HG03175 (cell line): ENCODE measurements at regions not wholly inside any gene's neighbourhood (a gene's known extent, or its start where the extent isn't known, plus 50 kb on each side); places are given as distances from the start of the nearest gene placed in this dataset.
A peak's percentile ranks its signal among the peaks of the same experiment; 100 is the strongest.

Source experiments
- ATAC-seq: cut with Tn5 transposase; IDR thresholded peaks from one replicate; pipeline ENCODE4 v1.9.1; 2021; ENCODE audit warnings: mild to moderate bottlenecking, moderate library complexity; ENCODE audit not compliant: unreplicated experiment

DNA sequence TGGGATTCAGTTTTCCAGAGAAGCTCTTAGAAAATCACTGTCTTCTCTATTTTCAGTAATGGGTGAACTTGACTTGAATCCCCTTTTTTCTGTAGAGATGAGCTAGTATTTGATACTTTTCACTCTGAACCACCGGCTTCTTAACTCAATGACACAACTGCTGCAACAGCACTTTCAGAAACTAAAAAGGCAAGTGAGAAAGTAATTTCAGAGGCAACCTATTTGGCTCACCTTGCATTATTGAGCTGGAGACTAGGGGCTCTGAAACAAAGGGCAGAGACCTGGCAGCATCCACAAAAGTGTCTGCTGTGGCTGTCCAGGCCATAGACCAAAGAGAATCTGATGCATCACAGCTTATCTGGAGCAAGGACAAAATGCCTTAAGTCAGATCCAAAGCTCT, 289.8 kb upstream of the IRAK1BP1 start:
- no peak for ATAC-seq

DNA sequence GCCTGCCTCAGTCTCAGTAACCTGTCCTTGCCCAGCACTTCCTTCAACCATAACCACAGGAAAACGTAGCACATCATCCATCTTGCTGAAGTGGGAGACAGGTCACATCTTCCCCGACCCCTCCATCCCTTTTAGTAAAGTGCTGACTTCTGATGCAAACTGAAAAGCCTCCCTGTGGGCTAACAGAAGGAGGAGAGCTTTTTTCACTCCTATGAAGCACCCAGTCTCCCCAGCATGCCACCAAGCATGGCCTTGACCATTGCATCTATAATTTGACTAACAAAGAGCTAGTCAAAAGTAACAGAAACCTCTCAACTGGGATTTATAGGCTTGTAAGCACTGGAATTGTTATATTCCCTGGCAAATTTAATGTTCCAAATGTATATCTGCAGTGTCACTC, 288.9 kb upstream of the IRAK1BP1 start:
- ATAC-seq = no peak

DNA sequence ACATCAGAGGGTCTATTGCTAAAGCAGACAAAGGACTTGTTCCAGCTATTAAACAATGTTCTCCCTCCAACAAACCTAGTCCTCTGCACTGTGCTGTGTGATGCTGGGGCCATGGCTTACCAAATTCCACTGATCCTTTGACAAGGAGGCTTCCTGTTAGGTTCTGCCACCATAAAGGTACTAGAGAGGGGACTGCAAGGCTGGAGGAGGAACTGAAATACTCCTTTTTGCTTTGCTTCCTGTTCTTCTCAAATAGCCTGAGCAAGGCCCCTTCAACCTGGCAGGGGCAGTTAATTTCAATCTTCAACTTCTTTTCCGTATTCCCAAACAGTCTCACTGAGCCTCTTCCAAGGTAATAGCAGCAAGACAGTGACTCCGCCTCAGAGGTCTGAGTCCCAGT, 286.4 kb upstream of the IRAK1BP1 start:
- ATAC-seq = peak; percentile 43

DNA sequence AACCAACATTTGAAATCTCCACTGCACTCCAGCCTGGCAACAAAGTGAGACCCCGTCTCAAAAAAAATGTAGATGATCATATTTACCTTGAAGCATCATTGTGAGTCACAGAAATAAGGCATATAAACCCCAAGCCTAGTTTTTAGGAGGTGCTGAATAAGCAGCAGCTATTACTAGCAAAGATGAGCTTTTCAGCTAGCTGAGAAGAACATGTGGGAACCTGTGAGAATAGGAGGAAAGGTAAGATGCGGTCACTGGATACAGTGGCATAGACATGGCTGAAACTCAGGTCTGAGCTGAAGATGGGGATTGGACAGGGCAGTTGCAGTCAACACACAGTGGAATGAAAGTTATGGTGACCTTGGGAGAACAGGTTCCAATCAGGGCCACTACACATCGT, 284.3 kb upstream of the IRAK1BP1 start:
- no peak for ATAC-seq

DNA sequence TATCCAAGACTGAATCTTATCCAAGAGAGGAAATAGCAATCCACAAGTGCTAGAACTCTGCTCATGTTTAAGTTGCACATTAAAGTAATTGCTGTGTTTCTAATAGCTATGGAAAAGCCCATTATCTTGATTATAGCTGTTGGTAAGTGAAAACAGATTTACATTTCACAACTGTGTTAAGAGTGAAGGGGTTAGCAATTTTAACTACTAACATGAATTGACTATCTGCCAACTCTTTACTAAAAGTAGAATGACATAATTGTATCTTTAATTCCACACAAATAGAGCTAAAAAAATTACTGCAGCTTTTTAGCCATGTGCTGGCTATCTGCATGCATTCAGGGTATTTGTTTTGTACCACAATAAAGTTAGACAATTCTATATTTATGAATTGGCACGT, 277.9 kb upstream of the IRAK1BP1 start:
- ATAC-seq = no peak

DNA sequence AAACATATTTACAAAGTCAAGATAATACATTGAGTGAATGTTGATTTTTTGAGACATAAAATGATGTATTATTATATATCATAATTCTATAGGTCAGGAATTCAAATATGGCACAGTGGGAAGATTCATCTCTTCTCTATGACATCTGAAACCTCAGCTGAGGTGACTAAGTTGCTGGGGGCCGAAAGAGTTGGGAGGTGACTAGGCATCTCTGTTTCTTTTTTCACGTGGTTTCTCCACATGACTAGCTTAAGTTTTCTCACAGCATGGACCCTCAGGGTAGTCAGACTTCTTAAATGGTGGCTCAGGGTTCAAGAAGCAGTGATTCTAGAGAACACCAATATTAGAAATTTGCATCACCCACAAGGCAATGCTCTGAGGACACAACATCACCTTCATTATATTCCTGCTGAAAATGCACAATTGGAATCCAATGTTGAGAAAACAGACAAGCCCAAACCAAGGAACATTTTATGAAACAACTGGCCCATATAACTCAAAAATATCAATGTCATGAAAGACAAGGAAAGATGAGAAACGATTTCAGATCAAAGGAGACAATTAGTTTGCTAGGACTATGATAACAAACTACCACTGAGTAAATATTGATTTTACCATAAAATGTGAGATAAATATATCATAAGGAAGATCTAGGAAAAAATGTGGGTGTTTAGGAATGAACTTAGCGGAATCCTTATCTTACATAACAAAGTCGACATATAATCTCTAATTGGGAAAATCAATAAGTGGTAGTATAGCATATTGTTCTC, 273.3 kb upstream of the IRAK1BP1 start:
- ATAC-seq = no peak

DNA sequence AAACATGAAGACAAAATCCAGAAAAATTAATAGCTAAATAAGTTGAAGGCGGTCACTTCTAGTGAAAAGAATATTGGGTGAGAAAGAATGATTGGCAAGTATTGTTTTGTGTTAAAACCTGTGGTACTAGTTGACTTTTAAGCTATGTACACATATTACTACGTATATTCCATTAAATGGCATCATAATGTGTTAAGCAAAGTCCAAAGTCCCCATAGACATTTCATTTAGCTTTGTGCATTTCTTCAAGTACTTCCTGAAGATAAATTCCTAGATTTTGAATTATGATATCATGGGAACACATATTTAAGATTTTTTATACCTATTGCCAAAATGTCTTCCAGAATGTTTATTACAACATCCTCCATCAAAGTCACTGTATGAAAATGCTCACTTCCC, 272.7 kb upstream of the IRAK1BP1 start:
- no peak for ATAC-seq

DNA sequence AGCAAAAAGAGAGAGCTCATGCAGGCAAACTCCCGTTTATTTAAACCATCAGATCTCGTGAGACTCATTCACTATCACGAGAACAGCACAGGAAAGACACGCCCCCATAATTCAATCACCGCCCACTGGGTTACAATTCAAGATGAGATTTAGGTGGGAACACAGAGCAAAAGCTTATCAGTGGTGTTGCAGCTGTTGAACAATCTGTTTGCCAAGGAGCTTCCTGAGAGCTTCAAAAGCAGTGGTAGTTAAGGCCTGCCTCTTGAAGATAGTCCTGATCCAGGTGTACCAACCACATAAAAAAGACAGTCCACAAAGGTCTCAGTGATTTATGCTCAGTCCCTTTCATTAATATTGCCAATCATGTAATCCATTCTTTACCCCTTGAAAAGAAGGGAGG, 269.4 kb upstream of the IRAK1BP1 start:
- ATAC-seq = no peak

DNA sequence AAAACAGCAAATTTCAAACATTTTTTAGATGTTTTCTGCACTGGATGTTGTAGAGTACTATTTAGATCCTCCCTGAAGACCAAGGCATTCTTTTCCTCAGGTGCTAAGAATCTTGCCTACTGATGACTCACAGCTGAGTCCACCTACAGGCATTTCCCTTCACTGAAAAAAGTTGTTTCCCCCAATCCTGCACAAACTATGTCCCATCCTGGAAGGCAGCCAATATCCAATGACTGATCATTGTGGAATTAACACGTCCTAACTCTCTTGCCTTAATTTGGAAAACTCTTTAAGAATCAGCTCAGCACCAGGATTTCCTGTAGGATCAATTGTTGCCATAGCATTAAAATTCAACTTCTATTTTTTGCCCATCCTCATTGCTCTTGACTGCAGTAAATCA, 268.4 kb upstream of the IRAK1BP1 start:
- no peak for ATAC-seq

DNA sequence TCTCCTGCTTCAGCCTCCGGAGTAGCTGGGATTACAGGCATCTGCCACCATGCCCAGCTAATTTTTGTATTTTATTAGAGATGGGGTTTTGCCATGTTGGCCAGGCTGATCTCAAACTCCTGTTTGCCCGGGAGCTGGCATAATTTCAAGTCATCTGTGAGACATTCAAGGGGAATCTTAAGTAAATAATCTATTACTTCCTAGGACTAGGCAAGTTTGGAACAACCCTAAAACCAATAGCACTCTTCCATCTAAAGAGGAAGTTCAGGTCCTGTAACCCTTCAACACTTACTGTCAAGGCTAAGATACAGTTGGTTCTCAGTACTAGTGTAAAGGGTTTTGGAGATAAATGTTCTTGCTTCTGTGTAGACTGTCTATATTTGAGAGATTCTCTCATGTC, 267.8 kb upstream of the IRAK1BP1 start:
- ATAC-seq = no peak

DNA sequence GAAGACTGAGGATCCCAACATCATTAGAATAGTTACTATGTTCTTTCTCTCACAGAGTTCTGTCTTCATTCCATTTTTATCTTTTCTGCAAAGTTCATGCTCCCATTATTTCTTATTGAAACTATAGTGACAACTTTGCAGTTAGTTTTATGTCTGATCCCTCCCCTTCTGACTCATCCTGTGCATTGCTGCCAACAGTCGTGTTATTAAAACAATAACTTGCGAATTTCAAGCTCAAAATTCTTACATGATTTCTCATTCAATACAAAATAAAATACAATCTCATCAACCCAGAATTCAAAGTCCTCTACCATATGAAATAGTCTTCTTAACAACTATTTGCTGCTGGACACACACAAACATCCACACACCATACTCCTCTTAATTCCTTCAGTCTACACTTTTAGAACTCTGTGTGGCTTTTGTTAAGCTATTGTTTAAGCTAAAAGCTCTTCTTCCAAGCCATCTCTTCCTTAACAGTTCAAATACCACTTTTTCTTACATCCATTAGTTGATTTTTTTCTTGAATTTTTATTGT, 261.4 kb upstream of the IRAK1BP1 start:
- no peak for ATAC-seq

DNA sequence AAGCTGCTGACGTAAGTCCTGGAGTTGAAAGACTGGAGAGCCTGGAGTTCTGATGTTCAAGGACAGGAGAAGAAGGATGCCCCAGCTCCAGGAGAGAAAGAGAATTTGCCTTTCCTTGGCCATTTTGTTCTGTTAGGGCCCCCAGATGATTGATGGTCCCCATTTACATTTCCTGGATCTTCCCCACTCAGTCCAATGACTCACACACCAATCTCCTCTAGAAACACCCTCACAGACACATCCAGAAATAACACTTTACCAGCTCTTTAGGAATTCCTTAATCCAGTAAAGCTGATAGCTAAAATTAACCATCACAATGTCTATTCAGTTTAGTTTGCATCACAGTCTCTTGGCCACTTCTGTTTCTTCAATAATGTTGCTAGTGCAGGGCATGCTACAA, 260.2 kb upstream of the IRAK1BP1 start:
- no peak for ATAC-seq

DNA sequence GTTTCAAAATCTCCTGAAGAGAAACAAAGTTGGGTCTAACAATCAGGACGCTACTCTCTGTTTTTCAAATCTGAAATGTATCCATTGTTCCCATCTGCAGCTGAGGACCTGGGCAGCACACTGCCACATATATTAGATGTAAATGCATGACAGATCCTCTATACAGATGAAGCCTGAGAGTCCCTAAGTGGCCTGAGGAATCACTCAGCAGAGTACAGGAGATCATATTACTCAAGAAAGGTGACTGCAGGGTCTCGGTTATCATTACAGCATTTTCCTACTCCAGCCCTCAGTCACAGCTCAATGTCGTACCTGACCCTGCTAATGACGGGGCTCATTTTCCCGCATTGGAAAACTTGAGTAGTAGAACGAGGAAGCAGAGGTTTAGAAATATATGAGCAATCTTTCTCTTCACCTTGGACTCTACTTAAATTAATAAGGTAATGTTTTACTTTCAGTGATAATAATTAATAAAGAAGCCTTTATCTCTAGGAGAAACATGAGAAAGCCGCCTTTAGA, 256.2 kb upstream of the IRAK1BP1 start:
- no peak for ATAC-seq

DNA sequence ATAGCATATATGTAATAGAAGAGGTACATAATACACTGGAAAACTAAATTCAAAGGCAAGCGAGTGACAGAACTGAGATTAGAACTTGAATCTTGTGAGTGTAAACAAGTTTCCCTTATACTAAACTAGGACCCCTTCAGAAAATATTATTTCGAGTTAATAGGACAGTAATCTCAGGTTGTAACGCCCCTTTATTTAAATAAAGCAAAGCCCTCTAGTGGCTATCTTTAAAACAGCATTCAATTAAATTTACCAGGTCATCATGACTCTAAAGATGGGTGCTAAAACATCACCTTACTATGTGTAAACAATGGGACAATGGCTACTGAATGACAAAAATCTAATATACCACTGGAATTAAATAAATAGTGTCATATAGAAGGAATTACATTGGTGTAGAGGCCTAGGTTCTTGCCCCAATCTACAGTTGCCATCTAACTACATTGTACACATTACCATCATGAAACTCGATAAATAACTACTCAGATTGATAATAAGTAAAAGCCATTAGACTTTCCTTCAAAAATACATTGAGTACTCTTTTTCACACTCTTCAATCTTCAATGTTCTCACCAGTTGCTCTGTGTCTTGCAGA, 255.4 kb upstream of the IRAK1BP1 start:
- peak; percentile 42 for ATAC-seq

DNA sequence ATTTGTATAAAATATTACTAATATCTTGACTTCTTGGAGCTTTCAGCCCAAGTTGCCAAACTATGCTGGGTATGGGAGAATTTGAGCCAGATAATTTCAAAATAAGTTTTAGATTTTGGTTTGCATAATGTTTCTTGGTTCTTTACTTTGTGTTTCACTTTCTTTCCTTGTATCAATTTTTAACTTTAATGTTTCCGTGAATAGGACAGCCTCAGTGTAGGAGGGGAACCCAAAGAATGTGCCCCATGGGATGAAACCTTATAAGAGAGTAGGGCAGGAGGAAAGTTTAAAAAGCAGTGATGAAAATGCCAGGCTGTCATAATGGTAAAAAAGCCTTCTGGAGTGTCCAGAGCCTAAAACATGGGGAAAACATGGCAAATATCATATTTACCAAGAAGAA, 252.4 kb upstream of the IRAK1BP1 start:
- peak; percentile 31 for ATAC-seq

DNA sequence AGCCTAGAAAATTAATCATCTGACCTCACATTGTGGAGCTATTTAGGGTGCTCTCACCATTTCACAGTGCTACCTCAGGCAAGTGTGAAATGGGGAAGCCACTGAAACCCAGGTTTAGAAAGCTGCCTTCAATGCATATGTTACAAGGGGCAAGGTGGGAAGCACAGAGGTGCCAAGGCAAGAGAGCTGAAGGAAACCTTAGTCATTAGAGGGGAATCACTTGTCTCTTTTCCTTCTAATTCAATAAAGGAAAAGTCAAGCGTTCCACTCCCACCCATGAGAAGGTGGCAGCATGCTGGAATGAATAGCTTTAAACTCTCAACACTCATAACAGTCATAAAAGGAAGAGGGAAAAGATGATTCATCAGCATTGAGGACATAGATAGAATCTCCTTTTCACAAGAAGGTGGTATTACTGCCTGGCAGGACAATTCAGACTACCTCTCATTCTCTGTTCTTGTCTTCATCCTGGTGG, 251.9 kb upstream of the IRAK1BP1 start:
- peak; percentile 80 for ATAC-seq

DNA sequence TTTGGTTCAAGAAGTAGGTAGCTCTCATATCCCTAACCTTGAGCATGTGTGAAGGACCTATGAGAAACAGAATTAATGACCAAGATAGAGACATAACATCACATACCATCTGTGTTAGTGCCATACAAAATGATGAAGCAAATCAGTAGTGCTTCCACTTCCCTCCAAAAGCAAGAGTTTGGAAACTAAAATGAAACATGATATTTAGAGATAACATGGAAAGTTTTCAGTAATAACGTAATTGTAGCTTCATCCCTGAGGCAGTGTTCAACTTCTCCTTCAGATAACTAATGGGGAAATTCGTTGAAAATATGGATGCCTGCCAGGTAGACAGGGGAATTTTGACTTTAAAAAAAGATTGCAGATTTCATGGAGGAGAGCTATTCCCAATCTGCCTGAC, 248.4 kb upstream of the IRAK1BP1 start:
- ATAC-seq = no peak

DNA sequence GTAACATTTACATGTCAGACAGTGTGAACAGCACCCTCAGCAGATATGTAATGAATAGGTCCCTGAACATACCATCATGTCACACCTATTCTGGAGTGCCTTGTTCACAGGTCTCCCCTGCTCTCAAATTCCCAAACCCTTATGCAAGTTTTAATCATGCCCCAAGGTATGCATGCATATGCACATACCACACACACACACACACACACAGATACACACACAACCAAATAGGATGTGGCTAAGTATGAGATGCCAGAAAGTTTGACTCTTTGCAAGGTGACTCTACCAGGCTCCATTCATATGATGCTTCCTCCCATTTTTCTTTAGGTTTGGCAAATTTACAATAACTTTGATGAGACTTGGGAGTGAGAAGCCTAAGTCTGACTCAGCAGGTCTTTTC, 243.8 kb upstream of the IRAK1BP1 start:
- ATAC-seq = no peak

DNA sequence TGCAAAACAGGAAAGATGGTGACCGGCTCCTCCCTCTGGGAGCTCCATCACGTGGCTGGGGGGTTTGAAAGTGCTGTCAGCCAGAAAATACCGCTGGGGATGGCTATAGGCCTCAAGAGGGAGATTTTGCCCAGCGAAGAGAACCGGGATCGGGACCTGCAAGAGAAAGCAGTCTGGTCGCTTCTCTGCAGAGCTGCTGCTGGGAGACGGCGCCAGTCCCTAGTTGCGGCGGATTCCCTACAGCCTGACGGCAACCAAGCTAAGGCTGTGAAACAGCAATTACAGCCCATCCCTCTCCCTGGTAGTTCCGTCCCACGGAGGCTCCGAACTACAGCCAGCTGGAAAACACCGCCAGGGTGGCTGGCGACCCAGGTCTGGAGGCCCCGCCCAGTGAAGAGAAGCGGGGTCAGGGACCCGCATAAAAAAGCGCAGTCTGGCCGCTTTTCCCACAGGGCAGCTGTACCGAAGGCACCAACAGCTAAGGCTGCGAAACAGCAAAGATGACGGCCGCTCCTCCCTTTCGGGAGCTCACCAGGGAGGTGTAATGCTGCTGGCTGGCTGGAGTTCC, 238.1 kb upstream of the IRAK1BP1 start:
- ATAC-seq = no peak

DNA sequence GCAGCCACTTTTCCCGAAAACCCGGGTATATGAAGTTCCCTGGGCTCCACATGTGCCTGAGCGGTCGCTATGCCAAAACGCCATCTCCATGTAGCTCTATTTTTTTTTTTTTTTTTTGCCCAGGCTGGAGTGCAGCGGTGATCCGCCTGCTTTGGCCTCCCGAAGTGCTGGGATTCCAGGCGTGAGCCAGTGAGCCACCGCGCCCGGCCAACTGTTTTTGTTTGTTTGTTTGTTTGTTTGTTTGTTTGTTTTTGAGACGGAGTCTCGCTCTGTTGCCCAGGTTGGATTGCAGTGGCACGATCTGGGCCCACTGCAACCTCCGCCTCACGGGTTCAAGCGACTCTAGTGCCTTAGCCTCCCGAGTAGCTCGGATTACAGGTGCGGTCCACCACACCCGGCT, 237.5 kb upstream of the IRAK1BP1 start:
- no peak for ATAC-seq

DNA sequence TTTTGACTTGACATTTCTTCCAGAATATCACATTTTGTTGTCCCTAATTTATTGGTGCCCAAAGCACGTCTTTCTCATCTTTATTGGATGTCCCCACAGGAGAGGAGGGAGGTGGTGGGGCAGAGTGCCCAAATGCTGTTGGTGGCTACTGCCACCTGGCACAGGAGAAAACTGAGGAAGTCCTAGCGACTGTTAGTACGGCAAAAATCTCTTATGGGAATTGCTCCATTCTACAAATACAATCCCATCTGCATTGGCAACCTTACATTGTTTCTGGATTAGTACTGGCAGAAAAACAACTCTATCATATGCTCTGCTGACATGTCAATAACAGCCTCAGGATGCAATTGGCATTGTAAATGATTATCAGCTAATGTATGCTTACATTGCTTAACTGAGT, 235.4 kb upstream of the IRAK1BP1 start:
- ATAC-seq = no peak
